ENCODE measurements at regions not wholly inside any gene's neighbourhood (a gene's known extent, or its start where the extent isn't known, plus 50 kb on each side); places are given as distances from the start of the nearest gene placed in this dataset.

DNA sequence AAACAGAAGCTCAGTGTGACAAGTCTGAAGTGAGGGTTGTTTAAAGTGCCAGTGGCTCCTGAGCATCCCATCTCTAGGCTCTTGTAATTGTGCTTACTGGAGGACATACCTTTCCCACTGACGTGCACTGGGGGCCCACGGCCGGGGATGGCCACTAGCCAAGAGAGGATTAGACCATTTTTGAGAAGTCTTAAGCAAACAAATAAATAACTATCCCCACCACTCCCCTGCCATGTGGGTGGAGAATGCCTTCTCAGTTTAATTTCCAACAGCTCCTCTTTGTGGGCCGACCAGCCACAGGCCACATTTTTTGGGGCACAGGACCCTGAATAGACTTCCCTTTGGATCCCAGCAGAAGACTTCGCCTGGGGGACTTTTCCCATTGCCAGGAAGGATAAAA is 125.0 kb upstream of the MSX1 start:
- WGBS (ENCODE audit: low lambda C conversion rate): 28% methylated on average over 5 of the region's 5 CpGs
- TF ChIP-seq USF1 (IDR thresholded peaks at IDR 0.05; ENCODE audit: borderline replicate concordance, low read depth) (no peak), RFX5 (IDR thresholded peaks at IDR 0.05; ENCODE audit: low read length) (no peak), FOSL2 (IDR thresholded peaks at IDR 0.05; ENCODE audit: borderline replicate concordance, low read depth) (no peak), JUND (IDR thresholded peaks at IDR 0.05) (no peak), EP300 (IDR thresholded peaks at IDR 0.05; ENCODE audit: borderline replicate concordance in 1 of 2, low read depth in 1 of 2, low read length in 1 of 2) (no peak), FOXJ3 (CRISPR knock-in tag; IDR thresholded peaks at IDR 0.05) (no peak), TAF1 (IDR thresholded peaks at IDR 0.05; ENCODE audit: borderline replicate concordance, low read depth, low read length) (no peak), SIN3A (IDR thresholded peaks at IDR 0.05; ENCODE audit: borderline replicate concordance, low read depth, low read length) (no peak), TEAD4 (IDR thresholded peaks at IDR 0.05; ENCODE audit: borderline replicate concordance, insufficient read depth) (no peak), GABPA (IDR thresholded peaks at IDR 0.05; ENCODE audit: low read depth) (no peak), FOXM1 (IDR thresholded peaks at IDR 0.05; ENCODE audit: low read depth) (no peak), ZBTB33 (IDR thresholded peaks at IDR 0.05; ENCODE audit: borderline replicate concordance, low read depth) (no peak)
- TF ChIP-seq, protein P1, sequence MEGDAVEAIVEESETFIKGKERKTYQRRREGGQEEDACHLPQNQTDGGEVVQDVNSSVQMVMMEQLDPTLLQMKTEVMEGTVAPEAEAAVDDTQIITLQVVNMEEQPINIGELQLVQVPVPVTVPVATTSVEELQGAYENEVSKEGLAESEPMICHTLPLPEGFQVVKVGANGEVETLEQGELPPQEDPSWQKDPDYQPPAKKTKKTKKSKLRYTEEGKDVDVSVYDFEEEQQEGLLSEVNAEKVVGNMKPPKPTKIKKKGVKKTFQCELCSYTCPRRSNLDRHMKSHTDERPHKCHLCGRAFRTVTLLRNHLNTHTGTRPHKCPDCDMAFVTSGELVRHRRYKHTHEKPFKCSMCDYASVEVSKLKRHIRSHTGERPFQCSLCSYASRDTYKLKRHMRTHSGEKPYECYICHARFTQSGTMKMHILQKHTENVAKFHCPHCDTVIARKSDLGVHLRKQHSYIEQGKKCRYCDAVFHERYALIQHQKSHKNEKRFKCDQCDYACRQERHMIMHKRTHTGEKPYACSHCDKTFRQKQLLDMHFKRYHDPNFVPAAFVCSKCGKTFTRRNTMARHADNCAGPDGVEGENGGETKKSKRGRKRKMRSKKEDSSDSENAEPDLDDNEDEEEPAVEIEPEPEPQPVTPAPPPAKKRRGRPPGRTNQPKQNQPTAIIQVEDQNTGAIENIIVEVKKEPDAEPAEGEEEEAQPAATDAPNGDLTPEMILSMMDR (IDR thresholded peaks at IDR 0.05): no peak
- Histone ChIP-seq H3K9me2 (no peaks in the 10 kb centered on the region), H3K9ac (no peak overlapping the region), H4K20me1 (ENCODE audit: insufficient read depth) (no peaks in the 10 kb centered on the region), H3K36me3 (replicated peaks in 1 of 2; ENCODE audit: control insufficient read depth in 1 of 2, insufficient read depth in 2 of 2, low read length in 1 of 2) (no peaks in the 10 kb centered on the region), H3F3A (replicated peaks; ENCODE audit: insufficient read depth) (no peaks in the 10 kb centered on the region), H3K4me3 (ENCODE audit: low read depth in 2 of 2, low read length in 1 of 2) (no peak overlapping the region), H3K27ac (ENCODE audit: low read depth in 2 of 2, low read length in 1 of 2) (no peak overlapping the region), H3K27me3 (ENCODE audit: insufficient read depth) (no peaks in the 10 kb centered on the region), H3K79me2 (ENCODE audit: insufficient read depth) (no peaks in the 10 kb centered on the region), H3K4me1 (ENCODE audit: control insufficient read depth in 1 of 2, insufficient read depth in 2 of 2, low read depth in 1 of 2, low read length in 1 of 2) (no peaks in the 10 kb centered on the region), H2AFZ (ENCODE audit: low read depth) (no peak overlapping the region), H3K9me3 (no peaks in the 10 kb centered on the region), H3K4me2 (no peak overlapping the region)
- DNase-seq: no peak
- CTCF ChIA-PET: no interaction called here
- POLR2A ChIA-PET: no interaction called here

- no peak overlapping the region for H3K4me2 ChIP-seq
- H3K79me2 ChIP-seq (ENCODE audit: insufficient read depth): no peaks in the 10 kb centered on the region
- H3K4me3 ChIP-seq (ENCODE audit: low read depth in 2 of 2, low read length in 1 of 2): no peak overlapping the region
- H3K4me1 ChIP-seq (ENCODE audit: control insufficient read depth in 1 of 2, insufficient read depth in 2 of 2, low read depth in 1 of 2, low read length in 1 of 2): no peaks in the 10 kb centered on the region
- H3K9ac ChIP-seq: no peak overlapping the region
- H3K9me2 ChIP-seq: no peaks in the 10 kb centered on the region
- no peaks in the 10 kb centered on the region for H4K20me1 ChIP-seq (ENCODE audit: insufficient read depth)
- WGBS (ENCODE audit: low lambda C conversion rate): 25% methylated on average over 3 of the region's 3 CpGs
- H3K36me3 ChIP-seq (replicated peaks in 1 of 2; ENCODE audit: control insufficient read depth in 1 of 2, insufficient read depth in 2 of 2, low read length in 1 of 2): no peaks in the 10 kb centered on the region
- H3K27me3 ChIP-seq (ENCODE audit: insufficient read depth): no peaks in the 10 kb centered on the region
- no peaks in the 10 kb centered on the region for H3K9me3 ChIP-seq
- CTCF ChIA-PET: no interaction called here
- DNase-seq: no peak
- H2AFZ ChIP-seq (ENCODE audit: low read depth): no peak overlapping the region
- POLR2A ChIA-PET: no interaction called here
- H3K27ac ChIP-seq (ENCODE audit: low read depth in 2 of 2, low read length in 1 of 2): no peak overlapping the region
- H3F3A ChIP-seq (replicated peaks; ENCODE audit: insufficient read depth): no peaks in the 10 kb centered on the region
- TF ChIP-seq RAD21 (IDR thresholded peaks at IDR 0.05; ENCODE audit: low read length) (no peak), TEAD4 (IDR thresholded peaks at IDR 0.05; ENCODE audit: borderline replicate concordance, insufficient read depth) (no peak), TAF1 (IDR thresholded peaks at IDR 0.05; ENCODE audit: borderline replicate concordance, low read depth, low read length) (no peak), SMC3 (IDR thresholded peaks at IDR 0.05; ENCODE audit: low read depth, low read length) (no peak), MXI1 (IDR thresholded peaks at IDR 0.05; ENCODE audit: low read depth, low read length) (no peak), USF1 (IDR thresholded peaks at IDR 0.05; ENCODE audit: borderline replicate concordance, low read depth) (no peak), ZBTB33 (IDR thresholded peaks at IDR 0.05; ENCODE audit: borderline replicate concordance, low read depth) (no peak), YY1 (IDR thresholded peaks at IDR 0.05; ENCODE audit: low read depth) (no peak), EZH2phosphoT487 (IDR thresholded peaks at IDR 0.05; ENCODE audit: borderline replicate concordance, low read depth) (no peak), NFIC (IDR thresholded peaks at IDR 0.05; ENCODE audit: borderline replicate concordance) (no peak), FOSL2 (IDR thresholded peaks at IDR 0.05; ENCODE audit: borderline replicate concordance, low read depth) (no peak)
These were observed 125.8 kb upstream of the MSX1 start for GRCh38 chr4:4733663-4734062.

Measured in SK-N-SH (cell line).